Endothelial cell of hepatic sinusoid (primary cell): ENCODE measurements at regions not wholly inside any gene's neighbourhood (a gene's known extent, or its start where the extent isn't known, plus 50 kb on each side); places are given as distances from the start of the nearest gene placed in this dataset.
"Not testable (repeated sequence)": the region's sequence is repeated elsewhere in the genome, so short reads cannot be mapped to it uniquely, and the experiment has no call there.

Experiments
- in situ Hi-C: cut with HindIII; loops from 2 replicates; pipeline ENCODE4 v1.10.0; 2017; ENCODE audit warnings: low sequenced_read_pairs

DNA sequence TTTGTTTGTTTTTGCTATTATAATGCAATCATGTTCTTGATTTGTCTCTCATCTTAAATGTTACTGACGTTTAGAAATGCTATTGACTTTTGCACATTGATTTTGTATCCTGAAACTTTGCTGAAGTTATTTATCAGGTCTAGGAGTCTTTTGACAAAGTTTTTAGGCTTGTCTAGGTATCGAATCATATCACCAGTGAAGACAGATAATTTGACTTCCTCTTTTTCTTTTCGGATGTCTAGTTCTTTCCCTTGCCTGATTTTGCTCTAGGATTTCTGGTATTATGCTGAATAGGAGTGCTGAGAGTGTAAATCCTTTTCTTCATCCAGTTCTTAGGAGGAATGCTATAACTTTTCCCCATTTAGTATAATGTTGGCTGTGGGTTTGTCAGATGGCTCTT is 719.7 kb upstream of the BCHE start:
- in situ Hi-C loops: no loop called here

DNA sequence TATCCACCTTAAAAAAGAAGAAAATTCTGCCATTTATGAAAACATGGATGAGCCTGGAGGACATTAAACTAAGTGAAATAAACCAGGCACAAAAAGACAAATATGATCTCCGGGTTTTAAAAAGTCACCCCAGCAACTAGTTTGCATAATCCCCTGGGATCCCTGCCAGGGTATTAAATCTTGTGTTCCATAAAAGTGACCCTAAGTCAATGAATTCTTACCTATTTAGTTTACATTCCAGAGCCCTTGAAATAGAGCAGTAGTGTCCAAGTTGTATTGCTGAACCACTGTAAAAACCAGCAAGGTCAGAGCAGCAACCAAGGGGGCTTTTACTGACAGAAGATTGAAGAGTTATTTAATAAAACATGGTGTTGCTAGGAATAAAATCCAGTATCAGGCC is 716.8 kb upstream of the BCHE start:
- in situ Hi-C loops: no loop called here

DNA sequence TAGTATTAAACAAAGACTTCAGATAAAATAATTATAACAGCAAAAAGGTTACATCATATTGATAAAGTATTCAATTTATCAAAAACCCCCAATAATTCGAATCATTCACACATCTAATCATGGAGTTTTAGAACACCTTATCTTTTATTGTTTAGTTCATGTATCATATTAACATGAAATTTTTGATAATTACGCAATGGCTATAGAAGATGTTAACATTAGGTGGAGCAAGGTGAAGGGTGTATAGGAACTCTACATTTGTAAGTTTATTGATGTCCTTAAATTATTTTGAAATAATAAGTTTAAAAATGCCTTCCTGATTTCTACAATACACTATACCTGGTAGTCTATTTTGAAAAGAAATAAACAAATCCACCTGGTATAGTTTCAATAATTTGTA is 696.5 kb upstream of the BCHE start:
- in situ Hi-C loops: no loop called here

DNA sequence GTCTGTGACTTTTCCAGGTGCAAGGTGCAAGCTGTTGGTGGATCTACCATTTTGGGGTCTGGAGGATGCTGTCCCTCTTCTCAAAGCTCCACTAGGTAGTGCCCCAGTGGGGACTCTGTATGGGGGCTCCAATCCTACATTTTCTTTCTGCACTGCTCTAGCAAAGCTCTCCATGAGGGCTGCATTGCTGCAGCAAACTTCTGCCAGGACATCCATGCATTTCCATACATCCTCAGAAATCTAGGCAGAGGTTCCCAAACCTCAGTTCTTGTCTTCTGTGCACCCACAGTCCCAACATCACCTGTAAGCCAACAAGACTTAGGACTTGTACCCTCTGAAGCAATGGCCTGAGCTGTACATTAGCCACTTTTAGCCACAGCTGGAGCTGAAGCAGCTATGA is 694.5 kb upstream of the BCHE start:
- in situ Hi-C loops: no loop called here

DNA sequence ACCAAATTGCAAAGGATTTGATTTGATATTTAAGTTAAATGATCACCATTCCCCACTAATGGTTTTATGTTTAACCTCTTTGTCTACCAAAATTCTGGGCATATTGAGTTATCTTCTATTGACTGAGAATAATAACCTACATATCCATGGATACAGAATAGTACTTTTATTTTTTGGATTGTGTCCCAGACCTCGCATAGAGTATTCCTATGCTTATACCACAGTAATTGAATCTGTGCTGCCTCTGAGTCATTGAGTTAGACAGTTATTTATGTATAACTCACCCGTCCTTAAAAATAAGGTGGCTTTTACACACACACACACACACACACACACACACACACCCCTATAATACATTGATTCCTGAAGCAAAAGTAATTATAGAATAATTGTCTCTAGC is 690.1 kb upstream of the BCHE start:
- in situ Hi-C loops: no loop called here

DNA sequence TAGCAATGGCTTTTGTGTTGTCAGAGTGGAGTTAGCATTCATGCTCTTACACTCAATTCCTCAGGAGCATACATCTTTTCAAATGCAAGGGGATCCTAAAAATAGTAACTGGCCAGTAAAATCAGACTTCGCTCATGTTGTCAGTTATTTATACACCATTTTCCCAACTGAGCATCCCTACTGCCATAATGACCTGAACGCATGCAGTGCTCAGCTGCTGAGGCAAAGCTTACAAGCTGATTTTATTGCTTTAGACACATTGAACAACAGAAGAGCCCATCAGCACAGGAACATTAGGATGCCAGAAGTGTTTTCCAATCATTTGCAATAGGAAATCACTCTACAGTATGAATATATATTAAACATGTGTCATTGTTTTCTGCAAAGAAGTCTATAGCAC is 689.7 kb upstream of the BCHE start:
- in situ Hi-C loops: no loop called here

DNA sequence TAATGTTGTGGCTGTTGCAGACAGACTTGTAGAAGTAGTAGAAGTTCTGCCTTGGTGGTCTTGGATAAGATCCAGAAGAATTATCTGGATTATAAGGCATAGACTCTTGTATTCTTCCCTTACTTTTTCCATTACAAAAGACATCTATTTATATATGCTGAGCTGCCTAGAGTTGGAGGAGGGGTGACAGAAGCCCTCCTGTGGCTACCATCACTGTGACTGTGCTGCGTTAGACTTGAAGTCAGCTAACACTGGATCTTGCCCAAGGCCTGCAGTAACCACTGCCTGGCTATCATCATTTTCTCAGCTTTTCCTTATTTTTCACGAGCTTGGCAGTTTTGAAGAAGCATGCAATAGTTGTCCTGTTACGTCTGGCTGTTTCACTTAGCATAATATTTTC is 684.8 kb upstream of the BCHE start:
- in situ Hi-C loops: no loop called here

DNA sequence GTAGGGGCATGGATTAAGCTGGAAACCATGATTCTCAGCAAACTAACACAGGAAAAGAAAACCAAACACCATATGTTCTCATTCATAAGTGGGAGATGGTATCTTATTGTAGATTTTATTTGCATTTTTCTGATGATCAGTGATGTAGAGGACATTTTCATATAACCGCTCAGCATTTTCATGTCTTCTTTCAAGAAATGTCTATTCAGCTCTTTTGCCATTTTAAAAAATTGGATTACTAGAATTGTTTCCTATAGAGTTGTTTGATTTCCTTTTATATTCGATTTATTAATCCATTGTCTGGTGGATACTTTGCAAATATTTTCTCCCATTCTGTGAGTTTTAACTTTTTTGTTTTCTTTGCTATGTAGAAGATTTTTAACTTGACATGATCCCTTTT is 682.2 kb upstream of the BCHE start:
- in situ Hi-C loops: no loop called here

DNA sequence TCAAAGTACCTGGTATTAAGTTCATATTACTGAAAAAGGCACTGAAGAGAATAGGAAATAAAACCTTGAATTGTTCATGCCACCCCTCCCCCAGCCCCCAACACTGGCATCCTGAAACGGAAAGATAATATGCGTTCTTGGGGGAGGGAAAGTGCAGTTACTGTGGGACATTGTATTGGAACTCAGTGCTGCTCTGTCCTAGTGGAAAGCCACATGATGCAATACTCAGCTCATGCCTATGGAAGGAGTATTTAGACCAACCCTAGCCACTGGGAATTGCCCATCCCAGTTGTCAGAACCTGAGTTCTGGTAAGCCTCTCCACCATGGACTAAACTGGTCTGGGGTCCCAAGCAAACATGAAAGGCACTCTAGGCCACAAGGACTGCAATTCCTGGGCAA is 680.8 kb upstream of the BCHE start:
- in situ Hi-C loops: no loop called here

DNA sequence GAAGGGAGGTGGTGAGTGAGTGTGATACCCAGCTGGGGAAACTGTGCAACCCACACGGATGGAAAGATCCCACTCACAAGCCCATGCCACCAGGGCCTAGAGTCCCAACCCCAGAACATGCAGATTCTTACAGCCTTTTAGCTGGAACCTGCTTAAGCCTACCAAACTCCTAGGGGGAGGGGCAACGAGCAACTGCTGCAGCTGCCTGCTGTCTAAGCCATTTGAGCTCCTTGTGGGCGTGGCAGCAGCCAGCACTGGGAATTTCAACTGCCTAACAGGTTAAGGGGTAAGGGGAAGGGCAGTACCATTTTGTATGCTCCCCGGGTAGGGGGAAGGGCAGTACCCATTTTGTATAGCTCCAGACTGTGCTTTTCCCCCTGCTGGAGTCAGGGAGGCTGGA is 673.2 kb upstream of the BCHE start:
- in situ Hi-C loops: no loop called here

DNA sequence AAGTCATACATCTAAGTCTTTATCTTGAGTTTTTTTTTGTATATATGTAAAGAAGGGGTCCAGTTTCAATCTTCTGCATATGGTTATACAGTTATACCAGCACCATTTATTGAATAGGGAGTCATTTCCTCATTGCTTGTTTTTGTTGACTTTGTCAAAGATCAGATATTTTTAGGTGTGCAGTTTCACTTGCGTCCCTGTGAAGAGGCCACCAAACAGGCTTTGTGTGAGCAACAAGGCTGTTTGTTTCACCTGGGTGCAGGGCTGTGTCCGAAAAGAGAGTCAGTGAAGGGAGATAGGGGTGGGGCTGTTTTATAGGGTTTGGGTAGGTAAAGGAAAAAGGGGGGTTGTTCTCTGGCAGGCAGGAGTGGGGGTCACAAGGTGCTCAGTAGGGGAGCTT is 663.2 kb upstream of the BCHE start:
- in situ Hi-C loops: not testable (repeated sequence)

DNA sequence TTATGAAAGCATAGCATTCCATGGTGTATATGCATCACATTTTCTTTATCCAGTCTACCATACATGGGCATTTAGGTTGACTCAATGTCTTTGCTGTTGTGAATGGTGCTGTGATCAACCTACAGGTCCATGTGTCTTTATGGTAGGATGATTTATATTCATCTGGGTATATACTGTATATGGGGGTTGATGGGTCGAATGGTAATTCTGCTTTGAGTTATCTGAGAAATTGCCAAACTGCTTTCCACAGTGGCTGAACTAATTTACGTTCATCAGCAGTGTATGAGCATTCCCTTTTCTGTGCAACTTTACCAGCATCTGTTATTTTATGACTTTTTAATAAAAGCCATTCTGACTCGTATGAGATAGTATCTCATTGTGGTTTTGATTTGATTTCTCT is 662.4 kb upstream of the BCHE start:
- in situ Hi-C loops: no loop called here

DNA sequence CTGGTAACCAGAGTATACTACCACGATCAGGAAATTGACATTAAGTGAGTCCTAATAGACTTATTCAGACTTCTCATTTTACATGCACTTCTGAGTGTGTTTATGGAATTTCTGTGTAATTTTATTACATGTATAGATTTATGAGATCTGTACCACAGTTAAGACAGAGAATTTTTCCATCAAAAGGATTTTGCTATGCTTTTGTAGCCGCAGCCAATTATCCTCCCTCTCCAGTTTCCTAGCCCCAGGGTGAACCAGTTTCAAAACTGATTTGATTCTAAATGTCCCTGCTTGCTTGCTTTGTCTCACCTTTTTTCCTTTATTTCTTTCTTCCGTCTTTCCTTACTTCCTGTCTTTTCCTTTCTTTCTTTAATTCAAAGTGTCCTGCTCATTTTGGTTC is 661.2 kb upstream of the BCHE start:
- in situ Hi-C loops: no loop called here

DNA sequence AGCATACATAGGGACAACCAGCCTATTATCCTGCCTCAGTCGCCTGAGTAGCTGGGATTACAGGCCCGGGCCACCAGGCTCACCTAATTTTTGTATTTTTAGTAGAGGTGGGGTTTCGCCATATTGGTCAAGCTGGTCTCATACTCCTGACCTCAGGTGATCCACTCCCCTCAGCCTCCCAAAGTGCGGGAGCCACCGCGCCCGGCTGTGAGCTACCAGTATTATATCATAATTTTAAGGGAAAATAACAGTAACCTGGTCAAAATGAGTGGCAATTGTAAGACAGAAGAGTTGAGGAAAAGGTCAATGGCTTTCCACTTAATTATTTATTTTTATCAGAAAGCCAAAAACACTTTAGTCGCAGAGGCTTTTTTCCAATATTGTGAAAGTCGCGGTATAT is 652.6 kb upstream of the BCHE start:
- in situ Hi-C loops: no loop called here

DNA sequence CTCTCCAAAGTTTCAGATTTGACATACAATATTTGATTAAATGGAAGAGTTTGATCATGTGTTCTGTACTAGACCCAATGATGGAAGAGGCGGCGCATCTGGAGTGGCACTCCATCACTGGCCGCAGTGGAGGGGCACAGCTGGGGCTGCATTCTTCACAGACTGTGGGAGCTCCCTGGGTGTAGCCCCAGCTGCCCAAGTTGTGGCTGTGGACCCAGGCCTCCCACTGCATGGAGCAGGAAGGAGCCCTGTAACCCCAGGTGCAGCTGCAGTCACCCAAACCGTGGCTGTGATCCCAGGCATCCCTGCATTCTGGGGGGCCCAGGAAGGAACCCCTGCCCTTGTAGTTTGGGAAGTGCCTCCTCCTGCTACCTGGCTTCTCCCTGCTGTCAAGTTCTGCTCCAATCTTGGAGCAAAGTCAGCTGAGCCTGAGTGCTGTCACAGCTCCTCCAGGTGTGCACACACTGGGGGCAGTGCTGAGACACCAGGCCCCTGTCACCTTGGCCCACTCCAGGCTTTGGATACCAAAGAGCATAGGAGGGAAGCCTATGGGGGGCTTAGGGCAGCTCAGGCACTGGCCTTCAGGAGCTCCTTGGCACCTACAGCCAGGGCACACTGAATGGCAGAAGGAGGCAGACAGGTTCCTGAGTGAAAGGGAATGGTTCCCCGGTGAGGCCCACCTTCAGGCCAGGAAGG is 651.9 kb upstream of the BCHE start:
- in situ Hi-C loops: no loop called here

DNA sequence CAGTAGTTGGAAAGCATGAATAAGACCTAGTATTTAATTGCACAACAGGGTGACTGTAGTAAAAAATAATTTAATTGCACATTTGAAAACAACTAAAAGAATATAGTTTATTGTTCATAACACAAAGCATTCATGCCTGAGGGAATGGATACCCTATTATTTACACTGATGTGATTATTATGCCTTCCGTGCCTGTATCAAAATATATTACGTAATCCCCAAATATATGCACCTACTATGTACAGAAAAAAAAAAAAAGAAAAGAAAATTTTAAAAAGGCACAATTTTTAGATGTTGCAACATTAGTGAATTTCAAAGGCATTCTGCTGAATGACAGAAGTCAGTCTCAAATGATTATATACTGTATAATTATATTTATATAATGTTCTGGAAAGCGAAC is 647.2 kb upstream of the BCHE start:
- in situ Hi-C loops: no loop called here

DNA sequence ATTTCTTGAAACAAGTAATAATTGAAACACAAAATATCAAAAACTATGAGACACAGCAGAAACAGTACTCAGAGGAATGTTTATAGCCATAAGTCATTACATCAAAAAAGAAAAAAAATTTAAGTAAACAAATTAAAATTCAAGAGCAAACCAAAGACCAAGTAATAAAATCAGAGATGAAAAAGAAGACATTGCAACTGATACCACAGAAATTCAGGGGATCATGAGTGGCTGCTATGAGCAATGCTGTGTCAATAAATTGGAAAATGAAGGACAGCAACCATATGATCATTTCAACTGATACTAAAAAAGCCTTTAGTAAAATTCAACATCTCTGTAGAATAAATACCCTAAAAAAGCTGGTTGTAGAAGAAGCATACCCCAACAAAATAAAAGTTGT is 644.1 kb upstream of the BCHE start:
- in situ Hi-C loops: no loop called here

DNA sequence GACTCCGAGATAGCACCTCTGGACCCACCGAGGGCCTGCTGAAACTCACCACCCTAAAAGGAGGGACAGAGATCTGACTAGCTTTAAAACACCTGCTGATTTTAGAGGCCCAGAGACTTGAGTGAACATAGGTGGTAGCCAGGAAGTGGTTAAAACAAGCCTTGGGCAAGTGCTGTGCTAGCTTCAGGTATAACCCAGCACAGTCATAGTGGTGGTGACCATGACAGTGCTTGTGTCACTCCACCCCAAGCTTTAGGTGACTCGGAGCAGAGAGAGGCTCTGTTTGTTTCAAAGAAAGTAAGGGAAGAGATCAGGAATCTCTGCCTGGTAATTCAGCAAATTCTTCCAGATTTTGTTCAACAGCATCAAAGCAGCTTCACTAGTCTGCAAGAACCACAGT is 641.1 kb upstream of the BCHE start:
- in situ Hi-C loops: no loop called here

DNA sequence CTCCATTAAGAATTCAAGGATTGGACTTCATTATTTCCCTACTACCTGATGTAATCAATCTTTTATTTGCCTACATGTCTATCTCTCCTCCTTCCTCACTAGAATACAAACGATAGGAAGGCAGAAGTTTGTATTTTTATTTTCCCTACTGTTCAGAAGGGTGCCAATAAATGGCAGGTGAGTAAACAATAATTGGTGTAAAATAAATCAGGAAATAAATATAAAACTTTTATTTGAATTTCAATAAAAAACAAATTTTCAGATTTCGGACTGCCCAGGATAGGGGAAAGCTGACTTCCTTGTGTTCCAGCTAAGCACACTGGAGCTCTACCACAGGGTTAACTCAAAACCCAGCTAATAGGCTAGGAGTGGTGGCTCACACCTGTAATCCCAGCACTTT is 636.3 kb upstream of the BCHE start:
- in situ Hi-C loops: no loop called here

DNA sequence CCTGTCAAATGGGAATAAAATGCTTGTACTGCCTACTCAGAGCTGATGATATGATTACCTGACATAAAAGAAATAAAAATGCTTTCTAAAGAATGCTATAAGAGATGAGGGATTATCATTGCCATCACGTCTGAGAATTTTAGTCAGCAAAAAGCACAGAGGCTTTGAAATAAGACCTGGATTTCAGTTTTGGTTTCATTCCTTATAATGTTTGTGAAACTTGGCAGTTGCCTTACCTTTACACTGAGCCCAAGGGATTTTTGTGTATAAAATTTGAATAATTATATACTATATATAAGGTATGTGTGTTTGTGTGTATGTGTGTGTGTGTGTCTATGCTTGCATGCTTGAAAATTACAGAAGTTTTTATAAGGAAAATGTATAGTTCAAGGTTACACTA is 634.8 kb upstream of the BCHE start:
- in situ Hi-C loops: no loop called here

DNA sequence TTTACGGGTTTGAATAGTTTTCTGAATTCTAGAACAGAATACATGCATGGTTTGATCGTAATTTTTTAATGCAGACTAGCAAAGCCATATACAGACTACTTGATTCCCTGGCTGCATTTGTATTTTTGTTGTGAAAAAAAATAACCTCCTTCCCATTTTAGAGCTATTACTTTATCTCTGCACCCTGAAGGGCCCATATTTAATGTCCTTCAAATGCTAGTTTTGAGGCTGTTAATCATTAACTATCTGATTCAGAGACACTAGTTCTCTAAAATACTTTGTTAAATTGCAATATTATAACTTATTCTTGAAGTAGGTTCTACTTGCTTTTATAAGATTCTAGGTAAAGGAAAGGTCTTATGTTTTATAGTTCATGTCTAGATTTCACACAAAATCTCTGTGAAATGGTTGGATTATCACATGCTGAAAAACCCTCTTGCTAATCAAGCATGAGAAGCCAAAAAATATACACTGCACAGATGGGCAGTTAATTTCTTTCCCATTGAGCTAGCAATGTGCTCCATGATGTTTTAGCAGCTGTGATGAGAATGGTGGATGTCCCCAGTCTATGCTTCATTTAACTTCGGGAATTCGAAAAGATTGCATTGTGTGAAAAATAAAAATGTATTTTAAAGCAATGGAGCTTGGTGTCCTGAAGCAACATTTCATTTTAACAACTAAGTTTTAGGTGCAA is 634.0 kb upstream of the BCHE start:
- in situ Hi-C loops: no loop called here

DNA sequence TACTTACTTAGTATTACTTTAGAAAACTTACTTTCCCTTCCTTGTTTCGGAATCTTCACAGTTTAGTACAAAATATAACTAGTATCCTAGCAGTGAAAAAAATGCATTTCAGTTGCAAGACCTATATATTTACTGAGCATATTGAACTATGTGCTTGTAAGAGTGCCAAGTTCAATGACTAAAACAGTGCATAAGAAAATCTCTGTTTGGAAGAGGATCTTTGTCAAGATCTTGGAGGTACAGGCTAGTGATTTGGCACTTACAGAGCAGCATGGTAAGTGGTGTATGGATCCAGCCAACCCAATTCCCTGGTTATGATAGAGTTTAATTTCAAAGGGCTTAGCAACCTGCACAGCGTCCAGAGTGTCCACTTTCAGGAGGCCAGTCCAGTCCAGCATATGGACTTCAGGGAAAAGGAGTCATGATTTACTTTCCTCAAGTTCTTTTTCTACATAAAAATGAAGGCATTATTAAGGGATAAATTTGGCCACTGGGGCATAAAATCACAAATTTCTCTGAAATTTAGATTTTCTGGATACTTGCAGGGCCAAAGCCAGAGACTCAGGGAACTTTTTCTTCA is 625.8 kb upstream of the BCHE start:
- in situ Hi-C loops: no loop called here

DNA sequence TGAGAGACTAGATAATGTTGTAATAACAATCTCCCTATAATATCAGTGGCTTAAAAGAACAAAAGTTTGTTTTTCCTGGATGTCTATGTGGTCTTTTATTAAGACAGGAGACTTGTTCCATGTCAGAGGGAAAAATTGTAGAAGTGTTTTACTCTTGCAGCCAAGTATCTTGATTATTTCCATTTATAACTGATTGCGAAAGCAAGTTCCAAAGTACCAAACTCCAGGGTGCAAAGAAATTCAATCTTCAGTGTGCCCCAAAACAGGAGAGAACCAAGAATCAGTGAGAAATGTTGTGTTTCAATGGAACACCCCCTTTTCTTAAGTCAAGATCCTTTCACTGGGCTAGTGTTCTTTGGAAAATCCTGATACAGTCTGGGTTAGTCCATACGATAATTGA is 624.4 kb upstream of the BCHE start:
- in situ Hi-C loops: no loop called here
